ENCODE measurements at regions not wholly inside any gene's neighbourhood (a gene's known extent, or its start where the extent isn't known, plus 50 kb on each side); places are given as distances from the start of the nearest gene placed in this dataset.
"Not testable (repeated sequence)": the region's sequence is repeated elsewhere in the genome, so short reads cannot be mapped to it uniquely, and the experiment has no call there.

- no peak for DNase-seq
These were observed 166.7 kb upstream of the FER start for GRCh38 chr5:108581026-108581425.

- DNase-seq: no peak
These were observed 168.5 kb upstream of the FER start for GRCh38 chr5:108579236-108579635.

- DNase-seq: no peak
These were observed 168.9 kb upstream of the FER start for GRCh38 chr5:108578791-108579190.

- no peak for DNase-seq
These were observed 180.3 kb upstream of the FER start for GRCh38 chr5:108567429-108567828.

GRCh38 chr5:108564441-108564840 lies 182.5 kb upstream of the FBXL17 start:
- DNase-seq: no peak

GRCh38 chr5:108562205-108562454 lies 180.2 kb upstream of the FBXL17 start:
- DNase-seq: no peak

- DNase-seq: no peak
These were observed 179.7 kb upstream of the FBXL17 start for GRCh38 chr5:108561416-108562204.

- DNase-seq: no peak
These were observed 178.7 kb upstream of the FBXL17 start for GRCh38 chr5:108560581-108560980.

GRCh38 chr5:108560166-108560565 lies 178.3 kb upstream of the FBXL17 start:
- no peak for DNase-seq

- DNase-seq: not testable (repeated sequence)
These were observed 176.9 kb upstream of the FBXL17 start for GRCh38 chr5:108558840-108559239.

- DNase-seq: not testable (repeated sequence)
These were observed 176.2 kb upstream of the FBXL17 start for GRCh38 chr5:108558142-108558541.

GRCh38 chr5:108557686-108558085 lies 175.8 kb upstream of the FBXL17 start:
- no peak for DNase-seq

- DNase-seq: no peak
These were observed 174.7 kb upstream of the FBXL17 start for GRCh38 chr5:108556441-108557145.

- no peak for DNase-seq
These were observed 167.0 kb upstream of the FBXL17 start for GRCh38 chr5:108548684-108549596.

GRCh38 chr5:108546939-108547338 lies 165.0 kb upstream of the FBXL17 start:
- no peak for DNase-seq

- no peak for DNase-seq
These were observed 163.4 kb upstream of the FBXL17 start for GRCh38 chr5:108545301-108545700.

GRCh38 chr5:108543486-108543885 lies 161.6 kb upstream of the FBXL17 start:
- no peak for DNase-seq

GRCh38 chr5:108541836-108542235 lies 159.9 kb upstream of the FBXL17 start:
- DNase-seq: no peak

- no peak for DNase-seq
These were observed 154.4 kb upstream of the FBXL17 start for GRCh38 chr5:108536321-108536720.

- not testable (repeated sequence) for DNase-seq
These were observed 150.2 kb upstream of the FBXL17 start for GRCh38 chr5:108532129-108532445.

- no peak for DNase-seq
These were observed 149.7 kb upstream of the FBXL17 start for GRCh38 chr5:108531367-108532128.

GRCh38 chr5:108530706-108531105 lies 148.8 kb upstream of the FBXL17 start:
- DNase-seq: no peak

- no peak for DNase-seq
These were observed 147.5 kb upstream of the FBXL17 start for GRCh38 chr5:108529381-108529780.

Data from stimulated activated CD4-positive, alpha-beta T cell treated with anti-CD3 and anti-CD28 coated beads, Interleukin-2, amount 100 ng/mL, for 48 hours (primary cell).